Gastroesophageal sphincter (tissue), 4 donors: ENCODE measurements at regions not wholly inside any gene's neighbourhood (a gene's known extent, or its start where the extent isn't known, plus 50 kb on each side); places are given as distances from the start of the nearest gene placed in this dataset.

Source experiments
- ATAC-seq: fragments of 150-250 bp; one replicate; pipeline ENCODE4 v1.9.1; 2016; ENCODE audit warnings: mild to moderate bottlenecking, moderate library complexity
- H3K27ac ChIP-seq, 4 donors: fragments of 200-600 bp; sonication (generic) in 3 of 4; 1 replicate in 3 of 4; 2 replicates in 1 of 4; pipeline ENCODE4 v1.5.1; 2016 to 2019
- H3K27me3 ChIP-seq: fragments of 200-600 bp; sonication (generic); one replicate; pipeline ENCODE4 v1.5.1; 2019
- H3K36me3 ChIP-seq, 2 donors: fragments of 200-600 bp; sonication (generic); one replicate each; pipeline ENCODE4 v1.5.1; 2019; ENCODE audit warnings: control low read depth in 1 of 2
- H3K4me1 ChIP-seq, 3 donors: fragments of 200-600 bp; sonication (generic); 1 replicate in 2 of 3; 2 replicates in 1 of 3; pipeline ENCODE4 v1.5.1; 2016 to 2019; ENCODE audit warnings: control low read depth in 2 of 3
- H3K4me3 ChIP-seq, 2 donors: fragments of 200-600 bp; sonication (generic); one replicate each; pipeline ENCODE4 v1.5.1; 2019; ENCODE audit warnings: mild to moderate bottlenecking in 1 of 2, moderate library complexity in 1 of 2
- H3K9me3 ChIP-seq, 3 donors: fragments of 200-600 bp; sonication (generic); one replicate each; pipeline ENCODE4 v1.5.1; 2017 to 2019; ENCODE audit warnings: control low read depth in 2 of 3
- CTCF ChIP-seq, 4 experiments: fragments of 200-600 bp in 2 of 4; fragments of 450-650 bp in 2 of 4; sonication (generic) in 1 of 4; IDR thresholded peaks; one replicate each; pipeline ENCODE4 v1.5.1; 2017 to 2019; ENCODE audit warnings: antibody characterized with exemption in 4 of 4, mild to moderate bottlenecking in 2 of 4, moderate library complexity in 2 of 4
- EP300 ChIP-seq: sonication (generic); formaldehyde crosslinking; IDR thresholded peaks from one replicate; pipeline ENCODE4 v1.6.1; 2017; ENCODE audit warnings: antibody characterized with exemption, mild to moderate bottlenecking
- POLR2A ChIP-seq, 2 donors: fragments of 450-650 bp; IDR thresholded peaks; one replicate each; pipeline ENCODE4 v1.6.1; 2017; ENCODE audit warnings: antibody characterized with exemption in 2 of 2, mild to moderate bottlenecking in 2 of 2, moderate library complexity in 1 of 2
- POLR2AphosphoS5 ChIP-seq: sonication (generic); formaldehyde crosslinking; IDR thresholded peaks from one replicate; pipeline ENCODE4 v1.6.1; 2017; ENCODE audit warnings: antibody characterized with exemption
- WGBS, 2 donors: methylation state at CpG; one replicate each; pipeline ENCODE4 v1.1.5; 2018; ENCODE audit warnings: low coverage in 1 of 2; 5-methylcytosine and 5-hydroxymethylcytosine counted together

GRCh38 chr22:47391169-47392053 is 629.0 kb downstream of the TBC1D22A start:
- Histone ChIP-seq H3K36me3 (no peaks in the 10 kb centered on the region), H3K27me3 (peaks cover 47% of the 10 kb centered on the region), H3K4me1 (no peaks in the 10 kb centered on the region), H3K27ac (no peak overlapping the region), H3K9me3 (no peaks in the 10 kb centered on the region), H3K4me3 (no peak overlapping the region)
- no peak for ATAC-seq
- WGBS, 2 donors = 68 to 96% methylated on average over 4 of the region's 23 CpGs
- TF ChIP-seq EP300 = no peak
- no peak for TF ChIP-seq POLR2AphosphoS5
- TF ChIP-seq CTCF (IDR thresholded peaks at IDR 0.05) = no peak
- no peak for TF ChIP-seq POLR2A (IDR thresholded peaks at IDR 0.05)

GRCh38 chr22:47390026-47390970 is 627.8 kb downstream of the TBC1D22A start:
- no peak overlapping the region for H3K27ac ChIP-seq
- no peak for TF ChIP-seq CTCF (IDR thresholded peaks at IDR 0.05)
- no peak for TF ChIP-seq POLR2AphosphoS5
- no peak for TF ChIP-seq POLR2A (IDR thresholded peaks at IDR 0.05)
- no peak for TF ChIP-seq EP300
- H3K4me1 ChIP-seq = no peaks in the 10 kb centered on the region
- 85 to 90% methylated on average over 12 to 18 of the region's 44 CpGs for WGBS, 2 donors
- no peak for ATAC-seq
- no peaks in the 10 kb centered on the region for H3K9me3 ChIP-seq
- H3K36me3 ChIP-seq = no peaks in the 10 kb centered on the region
- H3K4me3 ChIP-seq = no peak overlapping the region
- peaks cover 56% of the 10 kb centered on the region for H3K27me3 ChIP-seq

- Histone ChIP-seq H3K9me3 (no peaks in the 10 kb centered on the region), H3K4me3 (no peak overlapping the region), H3K27me3 (peaks cover 67% of the 10 kb centered on the region), H3K4me1 (no peaks in the 10 kb centered on the region), H3K27ac (no peak overlapping the region), H3K36me3 (no peaks in the 10 kb centered on the region)
- ATAC-seq = no peak
- TF ChIP-seq POLR2AphosphoS5 (no peak), POLR2A (IDR thresholded peaks at IDR 0.05) (no peak), EP300 (no peak), CTCF (IDR thresholded peaks at IDR 0.05) (no peak)
- WGBS, 2 donors = 67% methylated on average over 3 of the region's 11 CpGs; no CpG with 5 or more reads in 1 of the 2 donors
These were observed 626.8 kb downstream of the TBC1D22A start for GRCh38 chr22:47389201-47389600.

- Histone ChIP-seq H3K4me3 (no peak overlapping the region), H3K4me1 (no peaks in the 10 kb centered on the region), H3K36me3 (no peaks in the 10 kb centered on the region), H3K9me3 (no peaks in the 10 kb centered on the region), H3K27ac (no peak overlapping the region), H3K27me3 (peaks cover 72% of the 10 kb centered on the region)
- TF ChIP-seq EP300 (no peak), CTCF (IDR thresholded peaks at IDR 0.05) (no peak), POLR2A (IDR thresholded peaks at IDR 0.05) (no peak), POLR2AphosphoS5 (no peak)
- no peak for ATAC-seq
- WGBS, 2 donors = 55 to 61% methylated on average over 2 to 3 of the region's 5 CpGs
These were observed 626.3 kb downstream of the TBC1D22A start for GRCh38 chr22:47388778-47389177.
